HG02840 (cell line): ENCODE measurements at regions not wholly inside any gene's neighbourhood (a gene's known extent, or its start where the extent isn't known, plus 50 kb on each side); places are given as distances from the start of the nearest gene placed in this dataset.

Experiments used
- ATAC-seq: cut with Tn5 transposase; IDR thresholded peaks from one replicate; pipeline ENCODE4 v1.9.1; 2021; ENCODE audit warnings: mild to moderate bottlenecking, moderate library complexity, moderate number of reproducible peaks; ENCODE audit not compliant: unreplicated experiment, low FRiP score

GRCh38 chr6:43940071-43940392 lies 170.0 kb downstream of the VEGFA start:
- ATAC-seq, result no peak

DNA sequence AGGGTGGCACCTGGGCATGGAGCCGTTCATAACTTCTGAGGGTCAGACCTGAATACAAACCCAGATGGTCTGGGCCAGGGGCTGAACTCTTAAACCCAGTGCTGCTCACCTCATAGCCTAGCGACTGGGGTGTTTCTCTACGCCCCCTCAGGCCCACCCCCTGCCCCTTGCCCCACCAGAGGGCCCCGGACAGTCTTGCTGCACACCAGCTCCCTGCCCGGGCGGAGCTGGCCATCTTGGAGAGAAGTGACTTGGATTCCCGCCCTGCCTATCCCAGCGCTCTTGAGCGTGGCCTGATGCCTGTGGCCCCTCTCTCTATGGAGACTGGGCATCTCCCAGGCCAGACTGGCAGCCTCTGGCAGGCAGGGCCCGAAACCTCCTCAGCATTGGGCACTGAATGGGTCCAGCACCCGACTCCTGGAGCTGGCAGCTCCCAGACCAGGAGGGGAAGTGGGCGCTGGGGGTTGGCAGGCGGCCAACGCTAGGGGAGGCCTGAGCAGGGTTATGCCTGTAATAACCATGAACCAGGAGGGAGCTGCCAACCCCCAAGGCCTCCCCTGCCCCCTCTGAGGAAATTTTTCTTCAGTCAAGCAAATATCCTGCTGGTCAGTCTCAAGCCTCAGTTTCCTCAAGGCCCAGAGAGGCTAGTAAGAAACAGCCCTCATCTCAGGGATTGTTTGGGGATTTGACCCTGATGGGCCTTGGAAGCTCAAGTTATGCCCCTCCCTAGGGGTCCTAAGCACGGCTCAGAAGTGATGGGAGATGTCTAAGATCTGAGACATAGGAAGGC lies 169.5 kb downstream of the VEGFA start:
- no peak for ATAC-seq

- ATAC-seq, result no peak
Measured at GRCh38 chr6:43938178-43939105, 168.4 kb downstream of the VEGFA start.

DNA sequence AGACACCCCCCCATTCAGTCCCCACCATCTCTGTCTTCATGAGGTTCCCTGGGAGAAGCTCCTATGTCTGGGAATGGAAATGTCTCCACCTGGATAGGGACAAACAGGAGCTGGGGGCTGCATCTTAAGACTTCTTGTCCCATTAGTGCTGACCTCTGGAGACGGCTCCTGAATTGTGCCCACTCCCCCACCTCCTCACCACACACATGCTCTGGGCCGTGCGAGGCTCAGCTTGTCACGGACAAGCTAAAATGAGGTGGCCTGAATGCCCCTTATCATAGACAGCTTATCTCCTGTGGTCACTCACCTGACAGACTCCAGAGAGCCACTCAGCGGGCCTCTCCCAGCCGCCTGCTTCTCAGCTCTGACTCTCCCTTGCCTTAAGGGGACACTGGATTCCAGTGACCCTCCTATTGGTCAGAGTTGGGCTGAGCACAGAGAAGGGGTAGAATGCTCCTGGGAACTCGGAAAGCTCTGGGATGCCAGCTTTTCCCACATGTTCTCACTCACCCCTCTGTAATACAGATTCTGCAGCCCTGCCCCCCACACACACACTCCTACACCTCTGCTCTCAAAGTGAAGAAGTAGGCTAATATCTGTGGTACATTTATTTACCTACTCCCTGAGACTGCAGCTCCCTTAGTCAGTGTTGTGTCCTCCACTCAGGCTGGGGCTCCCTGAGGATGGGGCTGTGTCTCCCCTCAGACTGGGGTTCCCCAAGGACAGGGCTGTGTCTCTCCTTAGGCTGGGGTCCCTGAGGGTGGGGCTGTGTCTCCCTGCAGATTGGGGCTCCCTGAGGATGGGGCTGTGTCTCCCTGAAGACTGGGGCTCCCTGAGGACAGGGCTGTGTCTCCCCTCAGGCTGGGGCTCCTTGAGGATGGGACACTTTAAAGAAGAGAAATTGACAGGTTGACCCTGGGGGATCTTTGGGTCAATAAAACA lies 167.5 kb downstream of the VEGFA start:
- ATAC-seq, result no peak

- no peak for ATAC-seq
Measured at GRCh38 chr6:43936476-43936875, 166.5 kb downstream of the VEGFA start.

- no peak for ATAC-seq
Measured at GRCh38 chr6:43935921-43936439, 166.0 kb downstream of the VEGFA start.

- ATAC-seq, result no peak
Measured at GRCh38 chr6:43934803-43935602, 165.0 kb downstream of the VEGFA start.

- ATAC-seq, result no peak
Measured at GRCh38 chr6:43934183-43934802, 164.3 kb downstream of the VEGFA start.

DNA sequence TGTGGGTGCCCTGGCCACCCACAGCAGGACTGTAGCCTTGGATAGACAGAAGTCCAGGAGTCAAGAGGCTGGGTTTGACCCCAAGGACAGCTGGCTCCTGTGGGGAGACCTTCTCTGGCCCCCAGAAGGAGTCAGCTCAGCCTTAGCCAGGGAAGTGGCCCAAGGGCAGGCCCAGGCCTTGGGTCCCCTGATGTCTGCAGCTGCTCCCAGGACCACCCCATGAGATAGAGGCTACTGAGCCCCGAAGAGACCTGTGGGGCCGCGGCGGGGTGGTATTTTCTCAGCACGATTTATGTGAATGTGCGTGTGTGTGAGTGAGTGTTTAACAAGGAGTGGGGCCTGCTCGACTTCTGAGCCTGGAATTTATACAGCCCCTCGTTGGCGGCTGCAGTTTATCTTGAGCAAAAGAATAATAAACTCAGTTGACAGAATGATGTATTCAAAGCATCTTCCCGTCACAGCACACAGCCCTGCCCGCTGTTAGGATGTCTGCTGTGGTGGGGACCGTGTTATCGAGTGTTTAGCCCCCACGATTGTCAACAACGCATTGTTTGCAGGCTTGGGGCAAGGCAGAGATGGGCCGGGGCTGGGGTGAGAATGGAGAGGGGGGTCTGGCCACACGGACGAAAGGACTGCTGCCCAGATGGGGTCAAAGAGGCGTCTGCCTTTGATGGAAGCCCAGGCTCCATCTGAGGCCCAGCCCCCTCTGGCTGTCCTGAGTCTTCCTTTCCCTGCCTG lies 163.3 kb downstream of the VEGFA start:
- no peak for ATAC-seq

DNA sequence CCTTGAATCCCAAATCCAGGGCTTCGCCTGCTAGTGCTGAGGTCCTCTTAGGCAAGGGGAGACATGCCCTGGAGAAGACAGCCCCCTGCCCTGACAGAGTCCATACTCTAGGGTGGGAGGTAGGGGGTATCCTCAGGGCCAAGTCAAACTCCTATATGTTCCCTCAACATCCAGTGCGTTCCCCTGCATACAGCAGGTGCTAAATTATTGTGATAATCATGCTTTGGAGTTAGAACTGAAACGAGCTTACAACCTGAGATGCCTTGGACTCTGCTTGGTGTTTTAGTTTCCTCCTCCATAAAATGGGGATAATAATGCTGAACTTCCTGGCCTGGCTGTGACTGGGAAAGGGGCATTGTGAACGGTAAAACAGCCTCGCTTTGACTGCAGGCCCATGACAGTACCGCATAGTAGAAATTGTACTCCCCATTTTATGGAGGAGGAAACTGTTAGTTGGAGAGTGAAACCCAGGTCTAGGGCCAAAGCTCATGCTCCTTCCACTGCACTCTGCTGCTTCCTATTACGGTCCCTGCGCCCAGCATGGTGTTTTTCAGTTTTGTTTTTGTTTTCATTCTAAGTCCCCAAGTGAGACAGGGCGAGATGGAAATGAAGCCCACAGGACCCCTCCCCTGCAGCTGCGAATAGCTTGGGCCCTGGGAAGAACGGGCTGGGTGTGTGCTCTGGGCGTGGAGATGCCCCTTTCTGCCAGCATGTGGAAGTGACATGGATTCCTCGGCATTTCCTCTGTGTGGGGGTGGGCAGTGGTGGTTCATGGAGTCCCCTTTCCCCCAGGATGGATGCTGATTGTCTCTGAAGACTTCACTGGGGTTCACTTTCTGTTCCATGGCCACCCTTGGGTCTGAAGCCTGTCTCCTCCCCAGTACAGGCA lies 162.5 kb downstream of the VEGFA start:
- ATAC-seq, result no peak

GRCh38 chr6:43931201-43931600 lies 161.2 kb downstream of the VEGFA start:
- no peak for ATAC-seq

DNA sequence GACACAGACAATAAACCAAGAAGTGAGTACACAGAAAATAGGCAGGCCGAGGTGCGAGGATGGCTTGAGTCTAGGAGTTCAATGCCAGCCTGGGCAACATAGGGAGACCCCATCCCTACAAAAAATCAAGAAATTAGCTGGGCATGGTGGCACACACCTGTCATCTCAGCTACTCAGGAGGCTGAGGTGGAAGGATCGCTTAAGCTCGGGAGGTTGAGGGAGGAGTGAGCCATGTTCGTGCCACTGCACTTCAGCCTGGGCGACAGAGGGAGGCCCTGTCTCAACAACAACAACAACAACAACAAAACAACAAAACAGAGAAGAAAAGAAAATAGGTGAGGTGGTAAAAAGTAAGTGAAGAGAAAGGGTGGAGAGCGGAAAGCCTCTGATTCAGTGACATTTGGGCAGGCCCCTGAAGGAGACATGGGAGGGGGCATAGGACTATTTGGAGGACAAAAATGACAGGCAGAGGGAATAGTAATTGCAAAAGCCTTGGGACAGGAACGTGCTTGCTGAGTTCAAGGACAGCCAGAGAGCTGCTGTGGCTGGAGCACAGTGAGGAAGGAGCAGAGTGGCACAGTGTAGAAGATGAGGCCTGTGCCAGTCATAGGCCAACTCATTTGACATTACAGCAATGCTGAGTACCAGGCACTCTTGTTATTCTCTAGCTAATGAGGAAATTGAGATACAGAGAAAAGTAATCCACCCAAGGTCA lies 160.6 kb downstream of the VEGFA start:
- no peak for ATAC-seq

DNA sequence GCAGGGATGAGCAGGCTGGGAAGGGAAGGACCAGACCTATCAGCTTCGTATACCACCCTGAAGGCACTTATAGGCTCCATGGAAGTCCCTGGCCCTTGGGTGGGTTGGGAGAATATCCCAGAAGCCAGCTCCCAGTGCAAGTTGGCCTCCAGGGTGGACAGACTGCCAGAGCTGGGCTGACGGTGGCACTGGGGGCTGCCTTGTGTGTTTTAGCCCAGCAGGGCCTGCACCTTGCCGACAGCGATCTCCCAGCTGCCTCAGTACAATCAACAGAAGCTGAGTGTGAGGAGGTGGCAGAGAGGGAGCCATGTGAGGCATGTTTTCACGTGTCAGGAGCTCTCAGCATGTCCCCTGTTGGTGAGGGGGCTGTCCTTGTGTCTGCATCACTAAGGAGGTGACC lies 159.5 kb downstream of the VEGFA start:
- ATAC-seq, result no peak

GRCh38 chr6:43927532-43928210 lies 157.7 kb downstream of the VEGFA start:
- ATAC-seq, result no peak

GRCh38 chr6:43926634-43927531 lies 156.9 kb downstream of the VEGFA start:
- ATAC-seq, result no peak
